GM18520 (cell line): ENCODE measurements at regions not wholly inside any gene's neighbourhood (a gene's known extent, or its start where the extent isn't known, plus 50 kb on each side); places are given as distances from the start of the nearest gene placed in this dataset.

ENCODE experiments used
- ATAC-seq: cut with Tn5 transposase; IDR thresholded peaks from one replicate; pipeline ENCODE4 v1.9.1; 2021; ENCODE audit not compliant: unreplicated experiment

DNA sequence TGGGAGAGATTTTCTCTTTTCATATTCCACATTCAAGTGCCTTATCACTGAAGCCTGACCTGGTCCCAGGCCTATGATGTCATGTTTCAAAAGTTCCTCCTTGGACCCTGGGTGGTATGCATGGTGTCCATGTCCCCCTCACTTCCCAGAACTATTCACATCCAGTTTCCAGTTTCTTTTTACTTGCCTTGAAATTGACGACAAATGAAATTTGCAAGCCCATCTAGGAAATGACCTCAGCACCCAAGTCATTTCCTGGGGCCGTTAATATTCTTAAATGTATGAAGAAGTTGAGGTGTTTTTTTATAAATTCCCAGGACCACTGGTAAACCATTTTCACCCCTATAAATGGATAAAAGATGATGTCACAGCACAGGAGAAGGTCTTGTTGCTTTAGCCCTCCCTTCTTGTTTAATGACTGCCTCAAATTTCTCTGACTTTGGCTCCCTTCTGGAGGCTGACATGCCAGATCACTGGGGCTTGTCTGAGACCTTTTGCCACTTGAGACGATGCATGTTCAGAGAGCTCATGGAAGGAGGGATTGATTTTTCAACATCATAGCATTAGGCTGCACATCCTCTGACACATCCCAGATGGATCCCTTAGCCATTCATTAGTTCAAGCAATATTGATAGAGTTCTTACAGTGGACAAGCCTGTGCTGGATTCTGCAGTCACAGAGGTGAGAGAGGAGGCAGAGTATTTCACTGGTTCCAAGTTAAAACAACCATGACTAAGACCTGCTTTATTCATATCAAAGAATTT is 221.3 kb downstream of the PLPP3 start:
- ATAC-seq: no peak

DNA sequence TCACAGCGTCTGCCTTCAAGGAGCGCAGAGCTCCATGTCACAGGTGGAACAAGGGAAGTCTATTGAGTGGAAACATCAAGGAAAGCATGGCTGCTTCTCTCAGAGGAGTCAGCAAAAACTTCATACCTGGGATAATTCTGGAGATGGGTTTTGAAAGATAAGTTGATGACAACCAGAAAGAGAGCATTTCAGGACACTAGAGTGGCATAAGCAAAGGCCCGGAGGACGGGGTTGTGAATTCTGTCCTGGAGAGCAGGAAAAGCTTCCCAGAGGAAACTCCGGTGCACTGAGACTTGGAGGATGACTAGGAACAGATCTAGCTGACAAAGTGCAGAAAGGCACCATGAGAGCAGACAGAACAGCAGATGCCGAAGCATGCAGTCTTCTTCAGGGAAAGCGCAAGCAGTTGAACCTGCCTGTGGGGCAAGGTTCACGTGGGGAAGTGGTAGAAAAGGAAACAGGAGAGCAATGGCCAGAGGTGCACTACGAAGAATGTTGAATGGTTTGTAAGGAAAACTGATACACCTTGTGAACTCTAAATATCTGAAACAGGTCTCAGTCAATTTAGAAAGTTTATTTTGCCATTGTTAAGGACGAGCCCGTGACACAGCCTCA is 222.9 kb downstream of the PLPP3 start:
- ATAC-seq: no peak

DNA sequence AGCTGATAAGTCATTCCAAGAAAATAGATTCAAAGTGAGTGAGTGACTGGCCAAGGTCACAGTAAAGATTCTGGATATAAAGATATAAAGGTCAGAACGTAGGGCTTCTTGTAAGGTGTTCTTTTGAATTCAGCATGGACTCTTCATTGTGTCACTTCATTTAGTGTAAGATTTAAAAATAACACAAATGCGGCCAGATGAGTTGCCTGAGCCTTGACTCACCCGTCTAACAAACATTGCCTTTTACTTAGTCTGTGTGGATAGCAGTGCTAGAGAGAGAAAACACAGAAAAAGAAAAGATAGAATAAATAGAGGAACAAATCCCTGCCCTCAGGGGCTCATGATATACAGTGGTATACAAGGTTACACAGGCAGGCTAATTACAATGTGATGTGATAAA is 223.4 kb downstream of the PLPP3 start:
- no peak for ATAC-seq

DNA sequence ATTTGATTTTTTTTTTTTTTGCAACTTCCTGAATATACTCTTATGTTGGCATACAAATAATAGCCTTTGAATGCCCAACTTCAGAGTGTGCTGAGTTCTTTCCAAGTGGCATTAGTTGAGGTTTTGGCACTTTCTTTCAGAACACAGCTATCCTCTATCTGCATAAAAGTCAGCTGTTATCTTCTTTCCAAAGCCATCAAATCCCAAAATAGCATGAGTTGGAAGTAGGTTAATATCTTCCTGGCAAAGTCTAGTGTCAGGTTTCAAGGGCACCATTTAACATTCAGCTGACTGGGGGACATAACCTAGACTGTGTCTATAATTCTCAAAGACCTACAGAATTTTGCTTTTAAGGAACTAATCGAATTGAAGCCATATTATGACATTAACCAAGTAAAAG is 223.9 kb downstream of the PLPP3 start:
- no peak for ATAC-seq

DNA sequence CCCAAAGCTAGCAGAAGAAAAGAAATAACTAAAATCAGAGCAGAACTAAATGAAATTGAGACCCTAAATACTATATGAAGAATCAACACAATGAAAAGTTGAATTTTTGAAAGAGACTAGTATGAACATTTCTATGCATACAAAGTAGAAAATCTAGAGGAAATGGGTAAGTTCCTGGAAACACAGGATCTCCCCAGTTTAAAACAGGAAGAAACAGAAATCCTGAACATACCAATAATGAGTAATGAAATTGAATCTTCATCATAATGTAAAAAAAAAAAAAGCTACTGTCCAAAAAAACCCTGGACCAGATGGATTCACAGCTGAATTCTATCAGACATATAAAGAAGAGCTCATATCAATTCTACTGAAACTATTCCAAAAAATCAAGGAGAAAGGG is 233.5 kb downstream of the PLPP3 start:
- ATAC-seq: no peak

DNA sequence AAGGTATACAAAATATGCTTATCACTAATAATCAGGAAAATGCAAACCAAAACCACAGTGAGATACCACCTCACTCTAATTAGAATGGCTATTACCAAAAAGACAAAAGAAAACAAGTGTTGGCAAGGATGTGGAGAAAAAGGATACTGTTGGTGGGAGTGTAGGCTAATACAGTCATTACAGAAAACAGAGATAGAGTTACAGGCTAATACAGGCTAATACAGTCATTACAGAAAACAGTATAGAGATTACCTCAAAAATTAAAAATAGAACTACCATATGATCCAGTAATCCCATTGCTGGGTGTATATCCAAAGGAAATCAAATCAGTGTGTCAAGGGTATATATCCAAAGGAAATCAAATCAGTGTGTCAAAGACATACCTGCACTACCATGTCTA is 238.4 kb downstream of the PLPP3 start:
- ATAC-seq: no peak

DNA sequence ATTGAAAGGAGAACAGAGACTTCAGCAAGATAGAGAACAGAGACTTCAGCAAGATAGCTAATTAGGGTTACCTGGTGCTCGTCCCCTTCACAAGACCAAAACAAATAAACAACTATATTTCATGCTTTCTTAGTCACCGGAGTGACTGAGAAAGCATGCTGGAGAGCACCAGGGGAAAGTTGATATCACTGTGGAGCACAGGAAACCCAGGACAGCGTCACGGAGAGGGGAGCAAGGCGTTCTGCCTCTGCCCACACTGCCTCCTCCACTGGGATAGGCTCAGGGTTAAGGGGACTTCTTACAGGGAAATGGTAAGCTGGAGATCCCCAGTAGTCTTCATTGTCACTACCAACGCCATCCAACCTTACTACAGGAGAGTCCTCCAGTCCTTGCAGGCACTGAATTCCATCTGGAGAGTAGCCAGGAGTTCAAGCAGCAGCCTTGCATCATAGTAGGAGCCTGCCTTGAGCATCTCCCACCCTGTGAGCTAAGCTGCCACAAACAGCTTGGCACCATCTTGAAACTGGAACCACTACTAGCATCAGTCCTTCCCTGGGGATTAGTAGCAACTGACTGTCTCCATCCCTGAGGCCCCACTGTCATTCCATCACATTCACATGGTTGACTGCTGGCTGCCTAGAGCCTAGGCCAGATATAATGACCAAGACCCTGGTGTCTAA is 239.4 kb downstream of the PLPP3 start:
- ATAC-seq: no peak

DNA sequence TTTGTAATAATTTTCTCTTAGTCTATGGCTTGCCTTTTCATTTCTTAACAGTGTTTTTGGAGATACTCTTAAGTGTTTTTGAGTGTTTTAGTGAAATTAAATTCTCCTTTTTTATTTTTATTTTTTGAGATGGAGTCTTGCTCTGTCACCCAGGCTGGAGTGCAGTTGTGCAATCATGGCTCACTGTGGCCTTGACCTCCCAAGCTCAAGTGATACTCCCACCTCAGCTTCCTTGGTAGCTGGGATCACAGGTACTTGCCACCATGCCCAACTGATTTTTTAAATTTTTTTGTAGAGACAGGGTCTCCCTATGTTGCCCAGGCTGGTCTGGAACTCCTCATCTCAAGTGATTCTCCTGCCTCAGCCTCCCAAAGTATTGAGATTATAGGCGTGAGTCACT is 240.3 kb downstream of the PLPP3 start:
- ATAC-seq: no peak

DNA sequence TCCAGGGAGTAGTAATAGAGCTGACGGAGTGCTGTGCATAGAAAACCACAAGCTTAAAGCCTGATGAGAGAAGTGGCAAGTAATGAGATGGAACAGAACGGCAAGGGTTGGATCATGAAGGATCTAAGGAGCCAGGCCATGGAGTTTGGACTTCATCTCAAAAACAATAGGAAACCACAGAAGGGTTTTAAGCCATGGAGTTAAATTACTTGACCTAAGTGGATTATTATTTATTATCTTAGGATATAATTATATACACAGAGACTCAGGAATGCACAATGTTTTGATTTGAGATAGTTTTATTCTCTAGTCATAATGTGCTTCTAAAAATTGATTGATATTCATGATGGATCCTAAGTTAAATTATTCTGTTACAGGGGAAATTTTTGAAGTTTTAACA is 242.4 kb downstream of the PLPP3 start:
- ATAC-seq: no peak

DNA sequence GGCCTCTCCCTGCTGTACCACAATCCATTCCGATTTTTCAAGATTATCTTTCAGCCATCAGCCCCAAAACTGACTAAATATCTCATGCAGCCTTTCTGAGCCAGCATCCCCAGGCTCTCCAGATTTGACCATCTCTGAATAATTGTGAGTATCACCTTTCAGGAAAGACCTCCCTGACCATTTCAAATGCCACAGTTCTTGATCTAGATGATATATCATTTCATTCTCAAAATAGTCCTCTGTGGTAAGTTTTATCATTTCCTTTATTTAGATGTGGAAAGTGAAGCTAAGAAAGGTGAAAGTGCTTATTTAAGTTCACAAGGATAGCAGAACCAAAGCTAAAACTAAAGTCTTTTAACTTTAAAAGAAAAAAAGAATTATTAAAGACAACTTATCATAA is 244.0 kb downstream of the PLPP3 start:
- ATAC-seq: no peak

DNA sequence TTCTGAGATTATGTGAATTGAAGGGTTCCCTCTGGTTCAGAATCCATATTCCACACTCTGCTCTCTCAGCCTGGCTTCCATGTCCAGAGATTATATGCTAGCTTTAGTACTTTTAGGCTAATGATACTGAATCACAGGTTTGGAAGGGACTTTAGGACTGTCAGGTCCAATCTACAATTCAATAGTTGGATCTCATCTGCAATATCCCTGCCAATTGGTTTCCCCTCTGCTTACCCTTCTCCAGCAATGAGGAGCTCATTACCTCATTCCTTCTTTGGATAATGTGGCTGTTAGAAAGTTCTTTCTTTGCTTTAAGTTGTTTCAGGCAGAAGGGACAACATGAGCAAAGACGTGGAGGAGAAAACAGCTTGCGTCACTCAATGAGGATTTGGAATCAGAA is 245.3 kb downstream of the PLPP3 start:
- no peak for ATAC-seq

DNA sequence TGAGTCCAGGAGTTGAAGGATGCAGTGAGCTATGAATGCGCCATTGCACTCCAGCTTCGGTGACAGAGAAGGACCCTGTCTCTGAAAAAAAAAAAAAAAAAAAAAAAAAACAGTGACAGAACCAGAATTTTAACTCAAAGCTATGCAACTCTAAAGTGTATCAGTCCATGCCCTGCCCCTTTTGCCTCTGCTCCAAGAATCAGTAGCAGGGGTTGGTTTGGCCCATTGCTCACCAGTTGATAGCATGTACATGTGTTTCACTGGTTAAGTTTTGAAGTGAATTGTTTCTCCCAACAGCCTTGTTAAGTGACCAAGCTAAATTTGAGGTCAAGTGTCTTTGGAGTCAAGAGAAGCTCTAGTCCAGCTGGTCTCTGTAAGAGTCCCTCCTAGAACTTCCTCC is 245.9 kb downstream of the PLPP3 start:
- ATAC-seq: no peak

DNA sequence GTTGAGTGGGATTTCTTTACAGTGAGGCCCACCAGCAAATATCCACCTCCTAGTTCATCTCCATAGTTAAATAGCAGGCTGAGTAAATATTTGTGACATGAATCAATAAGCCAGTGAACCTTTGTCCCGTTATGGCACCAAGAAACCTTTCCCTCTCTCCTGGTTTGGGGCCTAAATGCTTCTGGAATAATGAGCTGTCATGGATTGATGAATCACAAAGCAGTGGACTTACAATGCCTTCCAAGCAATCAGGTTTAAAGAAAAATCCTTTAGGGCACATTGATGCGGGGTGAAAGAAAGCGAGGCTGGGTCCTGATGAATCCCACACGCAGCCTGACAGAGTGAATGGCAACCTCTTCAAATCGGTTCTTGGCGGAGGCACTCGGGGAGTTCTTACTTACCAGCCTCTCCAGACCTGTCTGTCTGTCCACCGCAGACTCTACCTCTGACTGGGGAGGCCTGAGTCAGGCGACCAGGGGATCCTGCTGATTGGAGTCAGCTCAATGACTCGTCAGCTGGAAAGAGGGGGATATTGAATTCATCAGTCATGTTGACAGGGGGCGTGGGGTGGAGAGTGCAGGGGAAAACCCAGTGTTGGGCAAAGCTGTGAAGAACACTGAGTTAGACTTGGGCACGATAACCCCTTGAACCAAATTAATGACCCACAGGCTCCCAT is 247.3 kb downstream of the PLPP3 start:
- ATAC-seq: no peak

DNA sequence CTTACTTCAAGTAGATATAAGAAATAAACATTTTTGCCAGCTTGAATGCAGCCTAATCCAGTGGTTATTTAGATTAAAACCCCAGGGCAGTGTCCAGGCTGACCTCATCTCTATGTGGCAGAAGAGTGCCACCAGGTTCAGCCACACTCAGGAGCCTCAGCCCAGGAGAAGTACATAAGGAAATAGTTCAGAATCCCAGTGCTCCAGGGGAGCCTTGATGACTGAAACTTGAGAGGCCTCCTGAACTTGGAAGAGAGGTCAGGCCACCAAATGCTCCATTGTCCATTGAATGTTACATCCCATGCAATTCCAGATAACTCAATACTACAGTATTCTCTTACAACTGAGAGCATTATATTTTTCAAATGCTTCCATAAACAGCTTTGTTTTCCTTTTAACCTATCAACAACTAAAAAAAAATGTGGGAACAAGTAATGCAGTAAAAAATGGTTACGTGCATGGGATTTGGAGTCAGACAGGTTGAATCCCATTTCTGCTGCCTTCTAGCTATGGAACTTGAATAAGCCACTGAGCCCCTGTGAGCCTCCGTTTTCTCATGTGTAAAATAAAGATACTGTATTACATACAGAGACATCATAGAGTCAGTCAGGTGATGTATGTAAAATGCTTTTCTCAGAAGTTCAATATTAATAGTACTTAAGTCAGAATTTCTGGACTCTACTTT is 248.0 kb downstream of the PLPP3 start:
- no peak for ATAC-seq

DNA sequence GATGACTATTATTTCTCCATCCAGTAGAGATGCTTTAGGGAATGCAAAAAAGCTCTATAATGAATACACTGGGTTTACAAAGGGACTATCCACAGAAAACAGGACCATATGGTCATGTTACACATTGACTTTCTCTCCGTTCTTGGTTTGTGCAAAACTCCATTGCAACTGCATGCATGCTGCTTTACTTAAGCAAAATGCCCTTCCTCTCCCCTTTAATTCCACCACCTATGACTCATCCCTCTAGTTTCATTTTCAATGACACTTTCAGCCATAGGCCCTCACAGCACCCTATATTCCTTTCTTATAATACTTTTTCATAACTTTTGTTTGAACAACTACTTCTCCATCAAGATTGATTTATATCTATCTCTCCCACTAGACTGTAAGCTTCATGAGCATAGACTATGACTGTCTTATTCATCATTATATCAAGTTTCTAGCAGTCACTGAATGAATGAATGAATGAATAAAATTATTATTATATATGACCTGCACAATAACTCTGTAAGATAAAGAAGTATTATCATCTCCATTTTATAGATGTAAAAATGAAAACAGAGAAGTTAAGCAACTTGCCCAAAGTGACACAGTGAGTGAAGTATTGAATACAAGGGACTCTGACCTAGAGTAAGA is 248.9 kb downstream of the PLPP3 start:
- peak; percentile 68 for ATAC-seq

DNA sequence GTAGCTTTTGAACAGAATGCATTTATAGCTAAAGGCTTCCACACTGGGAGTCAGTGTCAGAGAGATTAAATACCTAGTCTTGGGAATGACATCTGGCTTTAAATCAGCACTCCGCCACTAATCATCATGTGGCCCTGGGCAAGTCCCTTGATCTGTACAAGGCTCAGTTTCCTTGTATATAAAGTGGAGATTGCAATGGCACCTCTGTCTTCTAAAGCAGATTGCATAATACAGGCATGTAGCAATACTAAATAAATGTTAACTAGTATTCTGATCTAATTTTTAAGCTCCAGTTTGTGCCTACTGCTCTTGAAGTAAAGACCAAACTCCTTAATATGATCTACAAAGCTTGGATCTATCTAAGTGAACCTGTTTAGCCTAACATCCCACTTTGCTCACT is 249.4 kb downstream of the PLPP3 start:
- ATAC-seq: no peak

DNA sequence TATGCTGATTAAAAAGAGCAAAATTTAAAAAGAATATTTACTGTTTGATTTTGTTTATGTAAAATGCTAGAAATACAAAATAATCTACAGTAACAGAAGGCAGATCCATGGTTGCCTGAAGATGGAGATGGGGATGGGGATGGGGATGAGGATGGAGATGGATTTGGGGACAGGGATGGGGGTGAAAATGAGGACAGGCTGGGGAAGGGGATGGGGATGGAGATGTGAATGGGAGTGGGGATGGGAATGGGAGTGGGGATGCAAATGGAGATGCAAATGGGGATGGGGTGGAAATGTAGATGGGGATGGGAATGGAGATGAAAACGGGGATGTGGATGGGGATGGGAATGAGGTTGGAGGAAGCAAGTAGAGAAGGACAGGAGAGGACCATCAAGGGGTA is 252.2 kb downstream of the PLPP3 start:
- ATAC-seq: no peak

DNA sequence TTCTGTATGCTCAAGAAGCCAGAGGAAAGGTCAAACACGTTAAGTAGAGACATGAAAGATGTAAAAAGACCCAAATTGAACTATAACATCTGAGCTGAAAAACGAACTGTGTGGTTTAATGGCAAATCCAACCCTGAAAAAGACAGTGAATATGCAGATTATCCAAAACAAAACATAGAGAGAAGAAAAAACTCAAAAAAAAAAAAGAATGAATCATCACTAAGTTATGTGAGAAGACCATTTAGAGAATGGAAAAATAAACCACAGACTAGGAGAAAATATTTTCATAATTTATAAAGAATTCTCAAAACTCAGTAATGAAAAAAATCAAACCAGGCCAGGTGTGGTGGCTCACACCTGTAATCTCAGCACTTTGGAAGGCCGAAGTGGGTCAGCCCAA is 253.3 kb downstream of the PLPP3 start:
- no peak for ATAC-seq

DNA sequence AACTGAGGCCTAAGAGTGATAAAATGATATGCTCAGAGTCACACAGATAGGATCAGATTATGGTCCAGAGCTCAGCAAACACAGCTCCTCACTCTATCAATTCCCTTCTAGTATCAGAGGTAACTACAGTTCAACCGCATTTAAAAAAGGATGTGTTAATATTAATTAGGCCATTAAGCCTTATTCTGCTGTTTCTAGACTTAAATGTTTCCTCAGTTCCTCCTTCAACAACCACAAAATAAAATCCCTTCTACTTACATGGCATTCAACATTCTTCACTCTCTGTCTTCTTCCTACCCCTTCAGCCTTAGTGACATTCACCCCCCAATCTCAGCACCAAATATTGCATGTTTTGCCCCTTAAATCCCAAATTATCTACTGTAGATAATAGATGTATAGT is 254.9 kb downstream of the PLPP3 start:
- no peak for ATAC-seq

DNA sequence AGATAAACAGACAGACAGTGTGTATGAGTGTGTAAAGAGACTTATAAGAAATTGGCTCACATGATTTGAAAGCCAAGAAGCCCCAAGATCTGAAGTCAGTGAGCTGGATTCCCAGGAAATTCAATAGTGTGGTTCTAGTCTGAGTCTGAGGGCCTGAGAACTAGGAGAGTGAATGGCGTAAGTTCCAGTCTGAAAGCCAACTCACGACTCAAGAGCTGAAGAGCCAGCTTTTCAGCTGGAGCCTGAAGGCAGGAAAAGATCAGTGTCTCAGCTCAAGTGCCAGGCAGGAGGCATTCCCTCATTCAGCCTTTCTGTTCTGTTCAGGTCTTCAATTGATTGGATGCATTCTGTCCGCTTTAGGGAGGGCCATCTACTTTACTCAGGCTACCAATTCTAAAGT is 257.2 kb downstream of the PLPP3 start:
- no peak for ATAC-seq

DNA sequence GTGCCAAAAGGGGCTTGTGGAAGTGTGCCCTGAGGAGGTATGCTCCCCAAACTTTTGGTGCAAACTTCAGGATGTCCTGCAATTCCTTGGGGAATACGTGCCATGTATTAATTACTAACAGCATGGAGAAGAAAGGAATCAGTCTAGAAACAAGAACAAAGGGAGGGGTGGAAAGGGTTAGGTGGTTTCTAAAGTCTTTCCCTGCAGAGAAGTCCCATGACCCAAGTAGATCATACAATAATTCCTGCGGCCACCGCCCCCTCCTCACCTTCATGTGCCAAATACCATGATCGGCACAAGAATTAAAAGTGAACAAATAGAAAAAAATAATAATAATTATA is 258.2 kb downstream of the PLPP3 start:
- no peak for ATAC-seq
